ENCODE measurements at regions not wholly inside any gene's neighbourhood (a gene's known extent, or its start where the extent isn't known, plus 50 kb on each side); places are given as distances from the start of the nearest gene placed in this dataset.

- ChIA-PET CTCF (interaction anchor here (0.8 to 6.0 kb wide), 19 partner anchors 9 to 633 kb away, joined by 3 to 62 read pairs (median 6); partner anchors contain the start of gene PPM1H), POLR2A (interaction anchor here (0.5 kb wide), 1 partner anchor 221 kb away, joined by 14 read pairs; no protein-coding TSS in a partner anchor)
- H3K4me3 ChIP-seq (ENCODE audit: low read depth, low read length) = no peak overlapping the region
- H3K36me3 ChIP-seq (ENCODE audit: control insufficient read depth, insufficient read depth, low read length) = no peaks in the 10 kb centered on the region
- DNase-seq (ENCODE audit: low read depth) = no peak
- TF ChIP-seq, protein P1, sequence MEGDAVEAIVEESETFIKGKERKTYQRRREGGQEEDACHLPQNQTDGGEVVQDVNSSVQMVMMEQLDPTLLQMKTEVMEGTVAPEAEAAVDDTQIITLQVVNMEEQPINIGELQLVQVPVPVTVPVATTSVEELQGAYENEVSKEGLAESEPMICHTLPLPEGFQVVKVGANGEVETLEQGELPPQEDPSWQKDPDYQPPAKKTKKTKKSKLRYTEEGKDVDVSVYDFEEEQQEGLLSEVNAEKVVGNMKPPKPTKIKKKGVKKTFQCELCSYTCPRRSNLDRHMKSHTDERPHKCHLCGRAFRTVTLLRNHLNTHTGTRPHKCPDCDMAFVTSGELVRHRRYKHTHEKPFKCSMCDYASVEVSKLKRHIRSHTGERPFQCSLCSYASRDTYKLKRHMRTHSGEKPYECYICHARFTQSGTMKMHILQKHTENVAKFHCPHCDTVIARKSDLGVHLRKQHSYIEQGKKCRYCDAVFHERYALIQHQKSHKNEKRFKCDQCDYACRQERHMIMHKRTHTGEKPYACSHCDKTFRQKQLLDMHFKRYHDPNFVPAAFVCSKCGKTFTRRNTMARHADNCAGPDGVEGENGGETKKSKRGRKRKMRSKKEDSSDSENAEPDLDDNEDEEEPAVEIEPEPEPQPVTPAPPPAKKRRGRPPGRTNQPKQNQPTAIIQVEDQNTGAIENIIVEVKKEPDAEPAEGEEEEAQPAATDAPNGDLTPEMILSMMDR (IDR thresholded peaks at IDR 0.05; ENCODE audit: insufficient read depth, low read depth, low read length) = no peak
- H3K27me3 ChIP-seq (ENCODE audit: control insufficient read depth, insufficient read depth, low read length) = no peaks in the 10 kb centered on the region; the same call in 1 of the 2 replicates
Measured at GRCh38 chr12:63069860-63070617, 81.0 kb downstream of the AVPR1A start.

DNA sequence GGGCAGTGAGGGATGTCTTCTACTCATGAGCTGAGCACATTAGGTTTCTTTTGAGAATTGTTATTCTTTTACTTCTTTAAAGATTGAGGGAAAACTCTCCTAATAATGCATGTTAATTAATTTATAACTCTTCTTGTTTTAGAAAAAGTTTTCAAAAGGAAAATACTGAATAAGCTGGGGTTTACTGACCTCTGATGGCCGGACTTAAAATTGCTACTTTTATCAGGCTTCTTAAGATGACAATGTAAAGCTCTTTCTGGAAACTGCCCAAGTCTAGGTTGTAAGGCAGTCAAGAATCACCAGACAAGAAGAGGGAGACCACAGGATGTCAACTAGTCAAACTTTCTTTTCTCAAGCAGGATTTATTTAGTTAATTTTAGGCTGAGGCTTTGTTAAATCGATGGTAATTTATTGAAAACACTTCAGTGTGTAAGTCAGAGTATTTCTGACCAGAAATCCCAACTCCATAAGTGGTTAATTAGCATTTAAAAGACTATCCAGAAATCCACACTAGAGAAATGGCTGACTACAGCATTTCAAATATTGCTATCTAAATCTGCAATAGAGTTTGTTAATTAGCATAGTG lies 82.1 kb downstream of the AVPR1A start:
- H3K27me3 ChIP-seq (ENCODE audit: control insufficient read depth, insufficient read depth, low read length) = no peaks in the 10 kb centered on the region
- POLR2A ChIA-PET = no interaction called here

DNA sequence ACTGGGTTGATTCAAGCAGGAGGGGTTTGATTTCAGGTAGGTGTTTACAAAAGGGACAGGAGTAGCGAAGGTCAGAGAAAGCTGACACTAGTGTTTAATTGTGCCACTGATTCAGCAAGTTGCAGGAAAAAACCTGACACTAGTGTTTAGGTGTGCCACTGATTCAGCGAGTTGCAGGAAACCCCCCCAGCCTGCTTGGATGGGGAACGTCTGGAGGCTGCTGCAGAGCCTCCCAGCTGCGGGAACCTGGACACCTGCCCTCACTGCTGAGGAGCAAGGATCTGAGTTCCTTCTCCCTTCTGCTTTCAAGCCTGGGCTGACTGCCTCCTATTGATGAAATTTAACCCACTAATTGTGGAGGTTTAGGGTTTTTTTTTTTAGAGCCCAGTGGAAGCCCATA lies 84.2 kb downstream of the AVPR1A start:
- H3K4me3 ChIP-seq (ENCODE audit: low read depth, low read length) = no peak overlapping the region
- DNase-seq (ENCODE audit: low read depth) = no peak
- no peaks in the 10 kb centered on the region for H3K27me3 ChIP-seq (ENCODE audit: control insufficient read depth, insufficient read depth, low read length)
- ChIA-PET CTCF (interaction anchor here (1.0 to 6.0 kb wide), 4 partner anchors 132 to 630 kb away, joined by 3 to 53 read pairs (median 16); partner anchors contain the start of gene PPM1H), POLR2A (no interaction called here)
- TF ChIP-seq, protein P1 (IDR thresholded peaks at IDR 0.05; ENCODE audit: insufficient read depth, low read depth, low read length) = no peak
- no peaks in the 10 kb centered on the region for H3K36me3 ChIP-seq (ENCODE audit: control insufficient read depth, insufficient read depth, low read length)

More for the DNA sequence above, 82.1 kb downstream of the AVPR1A start:
- TF ChIP-seq, protein P1 (IDR thresholded peaks at IDR 0.05; ENCODE audit: insufficient read depth, low read depth, low read length) = peak; percentile 66
- Histone ChIP-seq H3K36me3 (ENCODE audit: control insufficient read depth, insufficient read depth, low read length) (no peaks in the 10 kb centered on the region), H3K4me3 (ENCODE audit: low read depth, low read length) (no peak overlapping the region)
- DNase-seq (ENCODE audit: low read depth) = no peak
- CTCF ChIA-PET = interaction anchor here (0.9 to 6.0 kb wide), 20 partner anchors 8 to 632 kb away, joined by 3 to 62 read pairs (median 6); partner anchors contain the start of gene PPM1H

DNA sequence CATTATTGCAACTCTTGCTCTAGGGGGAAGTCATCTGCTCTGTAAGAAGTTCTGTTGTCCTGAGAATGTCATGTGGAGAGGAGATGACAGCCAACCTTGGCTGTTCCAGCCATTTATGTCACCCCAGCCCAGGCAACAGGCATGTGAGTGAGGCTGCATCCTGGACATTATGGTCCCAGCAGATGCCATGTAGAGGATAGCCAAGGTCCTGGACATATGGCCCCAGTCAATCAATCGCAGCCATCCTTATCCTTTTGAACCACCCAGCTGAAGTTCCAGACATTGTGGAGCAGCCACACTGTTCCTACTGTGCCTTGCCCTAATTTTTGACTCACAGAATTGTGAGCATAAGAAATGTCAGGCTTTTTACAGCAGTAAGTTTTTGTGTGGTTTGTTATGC lies 84.9 kb downstream of the AVPR1A start:
- CTCF ChIA-PET = interaction anchor here (1.0 to 6.0 kb wide), 4 partner anchors 132 to 267 kb away, joined by 3 to 53 read pairs (median 6); partner anchors contain the start of gene PPM1H
- DNase-seq (ENCODE audit: low read depth) = no peak
- no peaks in the 10 kb centered on the region for H3K27me3 ChIP-seq (ENCODE audit: control insufficient read depth, insufficient read depth, low read length)
- TF ChIP-seq, protein P1 (IDR thresholded peaks at IDR 0.05; ENCODE audit: insufficient read depth, low read depth, low read length) = no peak
- no peaks in the 10 kb centered on the region for H3K36me3 ChIP-seq (ENCODE audit: control insufficient read depth, insufficient read depth, low read length)
- no peak overlapping the region for H3K4me3 ChIP-seq (ENCODE audit: low read depth, low read length)
- POLR2A ChIA-PET = no interaction called here

- ChIA-PET POLR2A (interaction anchor here (0.5 to 0.7 kb wide), 2 partner anchors 18 to 724 kb away, joined by 6 to 8 read pairs; no protein-coding TSS in a partner anchor), CTCF (interaction anchor here (1.0 to 2.6 kb wide), 5 partner anchors 13 to 271 kb away, joined by 3 to 8 read pairs (median 4); no protein-coding TSS in a partner anchor)
- Histone ChIP-seq H3K4me3 (ENCODE audit: low read depth, low read length) (no peak overlapping the region), H3K36me3 (ENCODE audit: control insufficient read depth, insufficient read depth, low read length) (no peaks in the 10 kb centered on the region), H3K27me3 (ENCODE audit: control insufficient read depth, insufficient read depth, low read length) (no peaks in the 10 kb centered on the region)
- TF ChIP-seq, protein P1 (IDR thresholded peaks at IDR 0.05; ENCODE audit: insufficient read depth, low read depth, low read length) = no peak
- peak; percentile 49 for DNase-seq (ENCODE audit: low read depth)
Measured at GRCh38 chr12:63064080-63064479, 86.9 kb downstream of the AVPR1A start.
